ENCODE measurements at regions not wholly inside any gene's neighbourhood (a gene's known extent, or its start where the extent isn't known, plus 50 kb on each side); places are given as distances from the start of the nearest gene placed in this dataset.

- Histone ChIP-seq H3K4me2 (ENCODE audit: insufficient read depth in 1 of 2, low read depth in 2 of 2, low read length in 2 of 2) (no peak overlapping the region), H2BK120ac (replicated peaks; ENCODE audit: low read depth, low read length) (no peak overlapping the region), H3K79me2 (ENCODE audit: control insufficient read depth in 1 of 2, insufficient read depth in 2 of 2, low read length in 2 of 2) (no peaks in the 10 kb centered on the region), H3K18ac (ENCODE audit: extremely low read depth, low read length) (no peak overlapping the region), H3K27me3 (replicated peaks in 1 of 4; ENCODE audit: control insufficient read depth in 3 of 4, extremely low read depth in 1 of 4, insufficient read depth in 3 of 4, low read length in 3 of 4) (peaks cover 0 to 3% (median 0%) of the 10 kb centered on the region in 4 experiments; a peak in 1 of 7 replicates), H4K5ac (ENCODE audit: insufficient read length, low read depth, low read length) (no peak overlapping the region), H3K23me2 (ENCODE audit: low read depth, low read length) (peaks cover 7% of the 10 kb centered on the region; the same call in 1 of the 2 replicates), H3K27ac (ENCODE audit: low read depth, low read length) (no peak overlapping the region), H4K8ac (ENCODE audit: extremely low read depth, insufficient read depth, low read length) (no peak overlapping the region), H3K23ac (ENCODE audit: insufficient read length) (no peak overlapping the region), H2BK12ac (ENCODE audit: low read depth, low read length) (no peak overlapping the region), H3K9me3 (ENCODE audit: insufficient read depth in 2 of 2, low read depth in 1 of 2, low read length in 1 of 2) (peaks cover 15 to 39% of the 10 kb centered on the region in 2 experiments; a peak in 3 of 4 replicates), H3K56ac (replicated peaks; ENCODE audit: insufficient read length, low read depth, low read length) (no peak overlapping the region), H3K4me3 (ENCODE audit: extremely low read depth in 1 of 4, insufficient read depth in 2 of 4, low read depth in 3 of 4, low read length in 4 of 4) (no peak overlapping the region), H2AK5ac (ENCODE audit: low read depth, low read length) (no peak overlapping the region), H2BK5ac (ENCODE audit: low read depth, low read length) (no peak overlapping the region), H2BK15ac (ENCODE audit: low read length) (no peak overlapping the region), H3K14ac (ENCODE audit: insufficient read length) (no peak overlapping the region), H4K91ac (replicated peaks; ENCODE audit: insufficient read length, low read length) (no peak overlapping the region), H2BK20ac (ENCODE audit: low read length) (no peak overlapping the region), H2AFZ (ENCODE audit: low read length) (no peak overlapping the region), H3K36me3 (ENCODE audit: control insufficient read depth in 2 of 4, insufficient read depth in 4 of 4, low read length in 3 of 4) (no peaks in the 10 kb centered on the region), H3K9ac (replicated peaks in 1 of 4; ENCODE audit: extremely low read depth in 1 of 4, low read depth in 3 of 4, low read length in 3 of 4) (no peak overlapping the region), H3K4ac (replicated peaks; ENCODE audit: insufficient read length, low read depth, low read length) (no peak overlapping the region), H4K20me1 (replicated peaks in 1 of 2; ENCODE audit: control insufficient read depth in 1 of 2, insufficient read depth in 2 of 2, low read length in 2 of 2) (no peaks in the 10 kb centered on the region), H3K4me1 (replicated peaks in 1 of 4; ENCODE audit: control insufficient read depth in 3 of 4, insufficient read depth in 4 of 4, low read length in 3 of 4) (no peaks in the 10 kb centered on the region), H3K79me1 (ENCODE audit: low read depth, low read length) (no peaks in the 10 kb centered on the region)
- FAIRE-seq (no peak), DNase-seq (ENCODE audit: low read depth in 1 of 2, low spot score in 2 of 2) (no peak)
- 52% methylated on average over 3 of the region's 3 CpGs; no CpG with 5 or more reads in 1 of the 2 experiments for WGBS, 2 experiments (ENCODE audit: extremely low coverage in 1 of 2, insufficient coverage in 1 of 2, insufficient read length in 1 of 2, insufficient replicate concordance in 2 of 2, low coverage in 1 of 2, low lambda C conversion rate in 2 of 2, missing lambda C conversion rate in 1 of 2)
- TF ChIP-seq SUZ12 (IDR thresholded peaks at IDR 0.05; ENCODE audit: low read length) (no peak), SIRT6 (IDR thresholded peaks at IDR 0.05; ENCODE audit: low read length) (no peak), BACH1 (IDR thresholded peaks at IDR 0.05; ENCODE audit: low read length) (no peak), SP2 (IDR thresholded peaks at IDR 0.05; ENCODE audit: low read length) (no peak)
- POLR2A ChIA-PET (ENCODE audit: partially characterized antibody) = no interaction called here
- CTCF ChIA-PET (ENCODE audit: partially characterized antibody) = no interaction called here
Measured at GRCh38 chr20:60317401-60317800, 359.2 kb downstream of the CDH26 start.

Measured in H1 (cell line).